ENCODE measurements at regions not wholly inside any gene's neighbourhood (a gene's known extent, or its start where the extent isn't known, plus 50 kb on each side); places are given as distances from the start of the nearest gene placed in this dataset.

- peaks cover 0 to 5% (median 0%) of the 10 kb centered on the region in 9 donors for H3K27me3 ChIP-seq
- no peak for TF ChIP-seq POLR2A (IDR thresholded peaks at IDR 0.05)
- TF ChIP-seq, protein P1, sequence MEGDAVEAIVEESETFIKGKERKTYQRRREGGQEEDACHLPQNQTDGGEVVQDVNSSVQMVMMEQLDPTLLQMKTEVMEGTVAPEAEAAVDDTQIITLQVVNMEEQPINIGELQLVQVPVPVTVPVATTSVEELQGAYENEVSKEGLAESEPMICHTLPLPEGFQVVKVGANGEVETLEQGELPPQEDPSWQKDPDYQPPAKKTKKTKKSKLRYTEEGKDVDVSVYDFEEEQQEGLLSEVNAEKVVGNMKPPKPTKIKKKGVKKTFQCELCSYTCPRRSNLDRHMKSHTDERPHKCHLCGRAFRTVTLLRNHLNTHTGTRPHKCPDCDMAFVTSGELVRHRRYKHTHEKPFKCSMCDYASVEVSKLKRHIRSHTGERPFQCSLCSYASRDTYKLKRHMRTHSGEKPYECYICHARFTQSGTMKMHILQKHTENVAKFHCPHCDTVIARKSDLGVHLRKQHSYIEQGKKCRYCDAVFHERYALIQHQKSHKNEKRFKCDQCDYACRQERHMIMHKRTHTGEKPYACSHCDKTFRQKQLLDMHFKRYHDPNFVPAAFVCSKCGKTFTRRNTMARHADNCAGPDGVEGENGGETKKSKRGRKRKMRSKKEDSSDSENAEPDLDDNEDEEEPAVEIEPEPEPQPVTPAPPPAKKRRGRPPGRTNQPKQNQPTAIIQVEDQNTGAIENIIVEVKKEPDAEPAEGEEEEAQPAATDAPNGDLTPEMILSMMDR (IDR thresholded peaks at IDR 0.05) = no peak
- H3K4me3 ChIP-seq = no peak overlapping the region
- ATAC-seq = no peak
- 13 to 29% (median 23%) methylated on average over 1 of the region's 1 CpG for WGBS, 4 donors
- H3K4me1 ChIP-seq = no peaks in the 10 kb centered on the region
- H3K9me3 ChIP-seq = no peaks in the 10 kb centered on the region
- intact Hi-C loops (cut with DNase I) = no loop called here
- no peaks in the 10 kb centered on the region for H3K36me3 ChIP-seq
- no peak overlapping the region for H3K27ac ChIP-seq
- no peak for DNase-seq
These were observed 49.9 kb upstream of the GIMD1 start for GRCh38 chr4:106418444-106418843.
